ENCODE measurements at regions not wholly inside any gene's neighbourhood (a gene's known extent, or its start where the extent isn't known, plus 50 kb on each side); places are given as distances from the start of the nearest gene placed in this dataset.

DNA sequence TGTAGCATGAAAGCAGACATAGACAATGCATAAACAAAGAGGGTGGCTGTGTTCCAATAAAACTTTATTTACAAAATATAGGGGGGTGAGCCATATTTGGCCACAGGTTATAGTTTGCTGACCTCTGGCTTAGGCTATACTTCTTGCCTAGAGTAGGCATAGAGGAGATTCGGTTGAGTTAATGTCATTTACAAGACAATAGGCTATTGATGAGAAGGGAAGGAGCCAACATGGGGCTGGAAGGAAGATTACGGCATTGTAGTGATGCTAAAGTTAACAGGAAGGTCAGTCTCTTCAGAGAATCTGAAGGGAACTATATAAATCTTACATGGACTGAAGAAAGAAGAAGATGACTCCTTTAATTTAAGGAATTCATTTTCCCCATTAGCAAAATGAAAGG lies 463.5 kb downstream of the HTR7 start:
- TF ChIP-seq, protein P1, sequence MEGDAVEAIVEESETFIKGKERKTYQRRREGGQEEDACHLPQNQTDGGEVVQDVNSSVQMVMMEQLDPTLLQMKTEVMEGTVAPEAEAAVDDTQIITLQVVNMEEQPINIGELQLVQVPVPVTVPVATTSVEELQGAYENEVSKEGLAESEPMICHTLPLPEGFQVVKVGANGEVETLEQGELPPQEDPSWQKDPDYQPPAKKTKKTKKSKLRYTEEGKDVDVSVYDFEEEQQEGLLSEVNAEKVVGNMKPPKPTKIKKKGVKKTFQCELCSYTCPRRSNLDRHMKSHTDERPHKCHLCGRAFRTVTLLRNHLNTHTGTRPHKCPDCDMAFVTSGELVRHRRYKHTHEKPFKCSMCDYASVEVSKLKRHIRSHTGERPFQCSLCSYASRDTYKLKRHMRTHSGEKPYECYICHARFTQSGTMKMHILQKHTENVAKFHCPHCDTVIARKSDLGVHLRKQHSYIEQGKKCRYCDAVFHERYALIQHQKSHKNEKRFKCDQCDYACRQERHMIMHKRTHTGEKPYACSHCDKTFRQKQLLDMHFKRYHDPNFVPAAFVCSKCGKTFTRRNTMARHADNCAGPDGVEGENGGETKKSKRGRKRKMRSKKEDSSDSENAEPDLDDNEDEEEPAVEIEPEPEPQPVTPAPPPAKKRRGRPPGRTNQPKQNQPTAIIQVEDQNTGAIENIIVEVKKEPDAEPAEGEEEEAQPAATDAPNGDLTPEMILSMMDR (IDR thresholded peaks at IDR 0.05), result no peak
- TF ChIP-seq POLR2A (IDR thresholded peaks at IDR 0.05), result no peak
